ENCODE measurements at regions not wholly inside any gene's neighbourhood (a gene's known extent, or its start where the extent isn't known, plus 50 kb on each side); places are given as distances from the start of the nearest gene placed in this dataset.

- no peak for TF ChIP-seq CTCF (conservative IDR thresholded peaks at IDR 0.05; ENCODE audit: low read length)
- TF ChIP-seq EZH2phosphoT487 (IDR thresholded peaks at IDR 0.05; ENCODE audit: borderline replicate concordance, low read depth, low read length): no peak
These were observed 414.3 kb upstream of the RPS6KA3 start for GRCh38 chrX:20680998-20681397.
